ENCODE measurements at regions not wholly inside any gene's neighbourhood (a gene's known extent, or its start where the extent isn't known, plus 50 kb on each side); places are given as distances from the start of the nearest gene placed in this dataset.
"Not testable (repeated sequence)": the region's sequence is repeated elsewhere in the genome, so short reads cannot be mapped to it uniquely, and the experiment has no call there.

DNA sequence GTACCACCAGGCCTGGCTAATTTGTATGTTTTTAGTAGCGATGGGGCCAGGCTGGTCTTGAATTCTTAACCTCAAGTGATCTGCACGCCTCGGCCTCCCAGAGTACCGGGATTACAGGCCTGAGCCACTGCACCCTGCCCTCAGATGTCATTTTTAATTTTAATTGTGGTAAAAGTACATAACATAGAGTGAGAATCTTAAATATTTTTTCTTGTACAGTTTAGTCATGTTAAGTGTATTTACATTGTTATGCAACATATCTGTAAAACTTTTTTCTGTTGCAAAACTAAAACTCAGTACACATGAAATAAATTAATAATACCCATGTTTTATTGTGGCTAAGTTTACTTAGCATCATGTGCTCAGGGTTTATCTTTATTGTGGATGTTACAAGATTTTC lies 231.4 kb downstream of the ALG10 start:
- 61 to 75% (median 71%) methylated on average over 4 of the region's 4 CpGs for WGBS, 3 donors

DNA sequence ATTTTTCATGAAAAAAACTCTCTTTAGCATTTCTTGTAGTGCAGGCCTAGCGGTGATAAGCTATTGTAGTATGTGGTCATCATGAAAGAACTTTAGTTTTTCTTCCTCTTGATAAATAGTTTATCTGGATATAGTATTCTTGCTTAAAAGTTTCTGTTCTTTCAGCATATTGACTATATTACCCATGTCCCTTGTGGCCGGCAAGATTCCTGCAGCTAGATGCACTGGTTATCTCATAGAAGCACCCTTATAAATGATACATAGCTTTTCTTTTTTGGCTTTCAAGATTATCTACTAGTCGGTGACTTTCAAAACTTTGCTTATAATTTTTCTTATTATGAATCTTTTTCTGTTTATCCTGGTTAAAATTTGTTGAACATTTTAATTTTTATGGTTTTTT lies 234.8 kb downstream of the ALG10 start:
- H3K4me1 ChIP-seq (ENCODE audit: insufficient read depth): no peaks in the 10 kb centered on the region
- H3K36me3 ChIP-seq: no peaks in the 10 kb centered on the region
- no peaks in the 10 kb centered on the region for H3K9me3 ChIP-seq
- no peaks in the 10 kb centered on the region for H3K27me3 ChIP-seq
- WGBS, 3 donors: 80 to 85% (median 84%) methylated on average over 3 of the region's 3 CpGs
- H3K27ac ChIP-seq: no peak overlapping the region
- no peak for TF ChIP-seq POLR2A (IDR thresholded peaks at IDR 0.05)
- TF ChIP-seq, protein P1, sequence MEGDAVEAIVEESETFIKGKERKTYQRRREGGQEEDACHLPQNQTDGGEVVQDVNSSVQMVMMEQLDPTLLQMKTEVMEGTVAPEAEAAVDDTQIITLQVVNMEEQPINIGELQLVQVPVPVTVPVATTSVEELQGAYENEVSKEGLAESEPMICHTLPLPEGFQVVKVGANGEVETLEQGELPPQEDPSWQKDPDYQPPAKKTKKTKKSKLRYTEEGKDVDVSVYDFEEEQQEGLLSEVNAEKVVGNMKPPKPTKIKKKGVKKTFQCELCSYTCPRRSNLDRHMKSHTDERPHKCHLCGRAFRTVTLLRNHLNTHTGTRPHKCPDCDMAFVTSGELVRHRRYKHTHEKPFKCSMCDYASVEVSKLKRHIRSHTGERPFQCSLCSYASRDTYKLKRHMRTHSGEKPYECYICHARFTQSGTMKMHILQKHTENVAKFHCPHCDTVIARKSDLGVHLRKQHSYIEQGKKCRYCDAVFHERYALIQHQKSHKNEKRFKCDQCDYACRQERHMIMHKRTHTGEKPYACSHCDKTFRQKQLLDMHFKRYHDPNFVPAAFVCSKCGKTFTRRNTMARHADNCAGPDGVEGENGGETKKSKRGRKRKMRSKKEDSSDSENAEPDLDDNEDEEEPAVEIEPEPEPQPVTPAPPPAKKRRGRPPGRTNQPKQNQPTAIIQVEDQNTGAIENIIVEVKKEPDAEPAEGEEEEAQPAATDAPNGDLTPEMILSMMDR (IDR thresholded peaks at IDR 0.05): no peak
- no peak for TF ChIP-seq EP300 (IDR thresholded peaks at IDR 0.05)
- DNase-seq: no peak
- no peak overlapping the region for H3K4me3 ChIP-seq
- intact Hi-C loops (cut with DNase I): no loop called here

More for the DNA sequence above, 231.4 kb downstream of the ALG10 start:
- no peak overlapping the region for H3K4me3 ChIP-seq
- H3K4me1 ChIP-seq (ENCODE audit: insufficient read depth): no peaks in the 10 kb centered on the region
- no peak overlapping the region for H3K27ac ChIP-seq
- TF ChIP-seq POLR2A (IDR thresholded peaks at IDR 0.05): no peak
- no peak for TF ChIP-seq EP300 (IDR thresholded peaks at IDR 0.05)
- TF ChIP-seq, protein P1 (IDR thresholded peaks at IDR 0.05): no peak
- H3K36me3 ChIP-seq: no peaks in the 10 kb centered on the region
- no peaks in the 10 kb centered on the region for H3K9me3 ChIP-seq
- DNase-seq: no peak
- intact Hi-C loops (cut with DNase I): no loop called here
- H3K27me3 ChIP-seq: no peaks in the 10 kb centered on the region

DNA sequence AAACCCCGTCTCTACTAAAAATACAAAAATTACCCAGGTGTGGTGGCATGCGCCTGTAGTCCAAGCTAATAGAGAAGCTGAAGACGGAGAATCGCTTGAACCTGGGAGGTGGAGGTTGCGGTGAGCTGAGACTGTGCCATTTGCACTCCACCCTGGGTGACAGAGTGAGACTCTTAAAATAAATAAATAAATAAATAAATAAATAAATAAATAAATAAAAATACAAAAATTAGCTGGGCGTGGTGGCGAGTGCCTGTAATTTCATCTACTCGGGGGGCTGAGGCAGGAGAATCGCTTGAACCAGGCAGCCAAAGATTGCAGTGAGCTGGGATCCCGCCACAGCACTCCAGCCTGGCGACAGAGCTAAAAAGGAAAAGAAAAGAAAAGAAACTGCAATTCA lies 239.8 kb downstream of the ALG10 start:
- H3K27ac ChIP-seq; H3K9me3 ChIP-seq; H3K27me3 ChIP-seq; intact Hi-C loops (cut with DNase I); H3K36me3 ChIP-seq; H3K4me3 ChIP-seq; H3K4me1 ChIP-seq (ENCODE audit: insufficient read depth); DNase-seq: not testable (repeated sequence)
- 89 to 92% (median 91%) methylated on average over 11 of the region's 11 CpGs for WGBS, 3 donors

DNA sequence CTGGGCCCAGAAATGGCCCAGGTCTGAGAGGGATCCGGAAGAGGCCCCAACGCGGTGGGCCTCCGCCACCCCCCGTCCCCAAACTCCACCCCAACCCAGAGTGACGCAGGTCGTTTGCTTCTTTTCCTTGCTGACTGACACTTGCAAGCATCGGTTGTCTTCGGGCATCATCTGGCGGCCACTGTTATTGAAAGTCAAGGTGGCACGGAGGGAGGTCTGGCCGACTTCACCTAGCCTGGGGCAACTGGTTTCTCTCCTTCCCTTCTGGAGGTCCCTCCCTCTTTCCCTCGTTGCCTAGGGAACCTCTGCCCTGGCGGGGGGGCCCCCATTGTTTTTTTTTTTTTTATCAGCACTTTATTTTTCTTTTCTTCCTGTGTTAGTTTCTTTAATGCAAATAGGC lies 241.8 kb downstream of the ALG10 start:
- no peak for DNase-seq
- TF ChIP-seq POLR2A (IDR thresholded peaks at IDR 0.05): no peak
- TF ChIP-seq EP300 (IDR thresholded peaks at IDR 0.05): no peak
- TF ChIP-seq, protein P1 (IDR thresholded peaks at IDR 0.05): no peak
- H3K4me3 ChIP-seq: no peak overlapping the region
- intact Hi-C loops (cut with DNase I): no loop called here
- no peaks in the 10 kb centered on the region for H3K9me3 ChIP-seq
- H3K36me3 ChIP-seq: no peaks in the 10 kb centered on the region
- no peak overlapping the region for H3K27ac ChIP-seq
- H3K27me3 ChIP-seq: no peaks in the 10 kb centered on the region
- no peaks in the 10 kb centered on the region for H3K4me1 ChIP-seq (ENCODE audit: insufficient read depth)
- WGBS, 3 donors: 70 to 78% (median 77%) methylated on average over 14 of the region's 14 CpGs

DNA sequence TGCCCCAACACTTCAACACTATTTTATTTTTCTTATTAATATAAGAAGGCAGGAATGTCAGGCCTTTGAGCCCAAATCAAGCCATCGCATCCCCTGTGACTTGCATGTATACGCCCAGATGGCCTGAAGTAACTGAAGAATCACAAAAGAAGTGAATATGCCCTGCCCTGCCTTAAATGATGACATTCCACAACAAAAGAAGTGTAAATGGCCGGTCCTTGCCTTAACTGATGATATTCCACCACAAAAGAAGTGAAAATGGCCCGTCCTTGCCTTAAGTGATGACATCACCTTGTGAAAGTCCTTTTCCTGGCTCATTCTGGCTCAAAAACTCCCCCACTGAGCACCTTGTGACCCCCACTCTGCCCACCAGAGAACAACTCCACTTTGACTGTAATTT lies 251.4 kb downstream of the ALG10 start:
- WGBS, 3 donors: 61 to 75% (median 70%) methylated on average over 4 of the region's 4 CpGs
- not testable (repeated sequence) for H3K9me3 ChIP-seq; H3K4me3 ChIP-seq; H3K36me3 ChIP-seq; H3K27me3 ChIP-seq; H3K27ac ChIP-seq; DNase-seq; H3K4me1 ChIP-seq (ENCODE audit: insufficient read depth)
- intact Hi-C loops (cut with DNase I): loop anchor here in 1 of 4 donors (5.0 kb wide), 1 partner anchor 786 kb away; no protein-coding TSS in a partner anchor

DNA sequence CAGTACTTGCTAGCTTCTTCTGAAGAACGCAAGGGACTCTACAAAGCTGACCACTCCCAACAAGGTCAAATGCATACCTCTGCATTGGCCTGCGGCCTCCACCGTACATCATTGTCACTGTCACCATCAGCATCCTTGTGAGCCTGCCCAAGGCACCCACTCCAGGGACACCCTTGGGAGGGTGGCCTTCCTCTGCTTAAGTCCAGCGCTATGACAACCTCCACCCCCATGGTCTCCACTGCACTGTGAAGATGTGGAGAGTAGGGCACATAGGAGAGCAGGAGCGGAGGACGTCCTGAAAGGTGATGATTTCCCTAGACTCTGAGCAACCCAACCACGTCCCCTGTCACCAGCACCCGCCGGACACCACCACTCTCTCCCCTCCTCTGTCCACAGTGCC lies 252.8 kb downstream of the ALG10 start:
- TF ChIP-seq POLR2A (IDR thresholded peaks at IDR 0.05): no peak
- TF ChIP-seq, protein P1 (IDR thresholded peaks at IDR 0.05): no peak
- TF ChIP-seq EP300 (IDR thresholded peaks at IDR 0.05): no peak
- intact Hi-C loops (cut with DNase I): no loop called here
- Histone ChIP-seq H3K27ac (no peak overlapping the region), H3K27me3 (no peaks in the 10 kb centered on the region), H3K9me3 (no peaks in the 10 kb centered on the region), H3K36me3 (no peaks in the 10 kb centered on the region), H3K4me3 (no peak overlapping the region), H3K4me1 (ENCODE audit: insufficient read depth) (no peaks in the 10 kb centered on the region)
- WGBS, 3 donors: 86 to 94% (median 92%) methylated on average over 9 of the region's 9 CpGs
- no peak for DNase-seq
